HEK293T (cell line): ENCODE measurements at regions not wholly inside any gene's neighbourhood (a gene's known extent, or its start where the extent isn't known, plus 50 kb on each side); places are given as distances from the start of the nearest gene placed in this dataset.

Source experiments
- ARNT ChIP-seq: fragments of 450-650 bp; IDR thresholded peaks from 2 replicates; pipeline ENCODE4 v1.6.1; 2017; ENCODE audit warnings: mild to moderate bottlenecking
- CTBP1 ChIP-seq: fragments of 450-650 bp; IDR thresholded peaks from 2 replicates; pipeline ENCODE4 v1.6.1; 2016; ENCODE audit warnings: borderline replicate concordance
- FOXK2 ChIP-seq: fragments of 450-650 bp; IDR thresholded peaks from 2 replicates; pipeline ENCODE4 v1.6.1; 2016; ENCODE audit warnings: mild to moderate bottlenecking
- FOXM1 ChIP-seq: fragments of 450-650 bp; IDR thresholded peaks from 2 replicates; pipeline ENCODE4 v1.6.1; 2017; ENCODE audit warnings: mild to moderate bottlenecking, borderline replicate concordance
- SP1 ChIP-seq: fragments of 450-650 bp; IDR thresholded peaks from 2 replicates; pipeline ENCODE4 v1.6.1; 2017
- SUZ12 ChIP-seq: fragments of 450-650 bp; IDR thresholded peaks from 2 replicates; pipeline ENCODE4 v1.6.1; 2016; ENCODE audit warnings: mild to moderate bottlenecking

GRCh38 chr9:82231411-82231810, 242.8 kb downstream of the SPATA31D1 start:
- TF ChIP-seq SP1 (no peak), SUZ12 (no peak), CTBP1 (no peak), FOXM1 (no peak), ARNT (no peak), FOXK2 (no peak)
